NCI-H1694 treated with DMSO at 0.1 percent for 48 hours (cell line): ENCODE measurements at regions not wholly inside any gene's neighbourhood (a gene's known extent, or its start where the extent isn't known, plus 50 kb on each side); places are given as distances from the start of the nearest gene placed in this dataset.
A peak's percentile ranks its signal among the peaks of the same experiment; 100 is the strongest.

ENCODE experiments used
- DNase-seq: peaks from one replicate; lab custom pipeline; 2025; lab: John Stamatoyannopoulos, UW

GRCh38 chr4:11628093-11628725 lies 199.5 kb upstream of the HS3ST1 start:
- DNase-seq: no peak

DNA sequence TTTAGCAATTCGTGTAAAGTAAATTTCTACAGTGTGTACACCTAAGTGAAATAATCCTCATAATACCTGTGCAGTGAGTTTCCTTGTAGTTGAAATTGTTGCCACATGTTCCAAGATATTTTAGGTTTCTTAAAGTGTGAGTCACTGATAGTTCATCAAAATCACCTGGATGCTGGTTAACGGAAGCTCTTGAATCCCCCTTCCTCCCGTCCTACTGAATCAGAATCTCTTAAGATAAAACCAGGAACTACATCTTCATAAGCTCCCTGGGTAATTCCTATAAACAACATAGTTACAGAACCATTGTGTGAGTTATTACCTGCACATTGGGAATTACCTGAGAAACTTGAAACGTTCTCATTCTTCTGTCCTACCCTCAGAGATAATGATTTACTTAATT lies 197.4 kb upstream of the HS3ST1 start:
- no peak for DNase-seq

DNA sequence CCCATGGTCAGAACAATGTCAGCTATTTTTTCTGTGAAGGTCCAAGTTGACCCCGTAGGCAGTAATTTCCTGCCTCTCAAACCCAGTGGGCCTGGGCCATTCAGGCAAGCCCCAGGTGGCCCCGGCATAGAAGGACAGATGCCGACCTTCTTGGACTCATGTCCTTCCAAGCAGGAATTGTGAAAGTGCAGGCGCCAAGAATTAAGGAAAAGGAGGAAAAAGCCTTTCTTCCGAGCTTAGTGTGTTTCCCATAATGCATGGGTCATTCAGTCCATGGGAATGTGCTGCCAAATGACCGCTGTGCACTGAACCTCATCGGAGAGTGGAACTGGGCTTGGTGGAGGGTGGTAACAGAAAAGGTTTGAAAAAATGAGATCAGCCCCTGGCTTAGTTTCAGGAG lies 196.5 kb upstream of the HS3ST1 start:
- no peak for DNase-seq

- no peak for DNase-seq
These were observed 195.7 kb upstream of the HS3ST1 start for GRCh38 chr4:11624370-11624769.

DNA sequence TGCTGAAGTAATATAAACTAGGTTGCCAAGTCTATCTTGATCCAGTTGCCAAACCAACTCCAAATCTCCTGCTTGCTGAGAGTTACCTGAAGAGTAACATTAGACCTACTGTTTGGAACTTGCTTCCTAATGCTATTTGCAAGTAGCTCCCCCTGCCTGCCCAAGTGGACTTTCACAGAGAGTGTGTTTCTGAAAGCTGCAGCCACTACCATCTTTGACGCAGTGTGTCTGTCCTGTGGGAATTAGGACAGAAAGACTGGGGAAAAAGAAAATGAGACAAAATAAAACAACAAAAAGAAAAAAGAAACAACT lies 195.0 kb upstream of the HS3ST1 start:
- DNase-seq: no peak

DNA sequence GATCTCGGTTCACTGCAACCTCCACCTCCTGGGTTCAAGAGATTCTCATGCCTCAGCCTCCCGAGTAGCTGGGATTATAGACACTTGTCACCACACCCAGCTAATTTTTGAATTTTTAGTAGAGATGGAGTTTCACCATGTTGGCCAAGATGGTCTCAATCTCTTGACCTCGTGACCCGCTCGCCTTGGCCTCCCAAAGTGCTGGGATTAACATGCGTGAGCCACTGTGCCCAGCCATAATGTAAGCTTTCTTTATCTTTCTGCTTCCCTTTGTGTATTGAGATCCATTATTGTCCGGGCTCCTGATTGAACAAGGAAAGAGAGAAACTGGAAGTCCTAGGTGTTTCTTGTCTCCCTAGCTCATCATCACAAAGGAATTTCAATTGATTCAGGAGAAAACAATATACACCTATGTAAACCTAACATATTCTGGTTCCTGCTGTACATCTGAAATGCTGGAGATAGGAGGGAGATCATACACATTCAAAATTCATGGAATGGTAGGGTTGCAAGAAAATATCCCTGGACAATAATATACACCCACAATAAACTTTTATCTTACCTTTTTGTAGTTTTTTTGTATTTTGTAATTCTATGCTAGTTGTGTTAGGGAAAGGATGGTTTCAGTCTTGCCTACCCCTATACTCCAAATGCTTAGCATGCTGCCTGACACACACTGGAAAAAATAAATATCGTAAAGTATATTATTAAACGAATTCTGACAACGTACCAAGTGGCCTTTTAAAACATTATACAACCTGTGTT lies 194.4 kb upstream of the HS3ST1 start:
- DNase-seq: no peak

DNA sequence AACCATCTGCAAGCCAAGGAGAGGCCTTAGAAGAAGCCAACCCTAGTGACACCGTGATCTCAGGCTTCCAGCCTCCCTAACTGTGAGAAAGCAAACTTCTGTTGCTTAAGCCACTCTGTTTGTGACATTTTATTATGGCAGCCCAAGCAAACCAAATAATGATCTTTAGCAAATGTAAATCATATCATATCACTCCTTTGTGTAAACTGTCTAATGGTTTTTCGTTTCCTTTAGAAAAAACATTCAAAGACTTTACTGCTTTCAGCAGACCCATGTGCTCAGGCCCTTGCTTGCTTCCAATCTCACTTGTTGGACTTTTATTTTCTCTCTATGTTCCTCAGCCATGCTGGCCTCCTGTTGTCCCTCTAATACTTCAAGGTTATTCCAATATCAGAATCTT lies 192.2 kb upstream of the HS3ST1 start:
- DNase-seq: no peak

GRCh38 chr4:11618666-11619282 lies 190.1 kb upstream of the HS3ST1 start:
- no peak for DNase-seq

DNA sequence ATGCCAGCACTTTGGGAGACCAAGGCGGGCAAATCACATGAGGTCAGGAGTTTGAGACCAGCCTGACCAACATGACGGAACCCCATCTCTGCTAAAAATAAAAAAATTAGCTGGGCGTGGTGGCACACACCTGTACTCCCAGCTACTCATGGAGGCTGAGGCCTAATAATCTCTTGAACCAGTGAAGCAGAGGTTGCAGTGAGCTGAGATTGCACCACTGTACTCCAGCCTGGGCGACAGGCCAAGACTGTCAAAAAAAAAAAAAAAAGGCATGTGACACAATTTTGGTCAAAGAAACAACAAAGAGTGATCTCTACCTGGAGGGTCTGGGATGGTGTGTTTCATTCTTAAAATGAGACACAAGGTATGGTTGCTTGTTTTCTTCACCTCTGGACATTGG lies 188.2 kb upstream of the HS3ST1 start:
- DNase-seq: no peak

DNA sequence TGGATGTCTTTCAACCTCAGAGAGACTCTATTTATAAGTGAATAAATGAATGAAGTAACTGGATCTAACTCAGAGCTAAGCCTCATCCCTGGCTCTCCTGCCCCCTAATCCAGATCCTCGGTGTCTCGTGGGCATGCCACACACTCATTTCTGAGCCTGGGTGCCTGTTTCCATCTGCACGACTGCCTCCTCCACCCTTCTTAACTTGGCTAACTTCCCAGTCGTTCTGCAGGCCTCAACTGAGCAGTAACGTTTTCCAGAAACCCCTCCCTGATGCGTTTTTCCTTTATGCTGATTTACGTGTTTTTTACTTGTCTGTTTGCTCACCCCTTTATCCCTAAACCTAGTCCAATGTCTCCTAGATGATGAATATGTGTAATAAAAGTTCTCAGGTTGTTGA lies 186.9 kb upstream of the HS3ST1 start:
- DNase-seq: peak; percentile 35

DNA sequence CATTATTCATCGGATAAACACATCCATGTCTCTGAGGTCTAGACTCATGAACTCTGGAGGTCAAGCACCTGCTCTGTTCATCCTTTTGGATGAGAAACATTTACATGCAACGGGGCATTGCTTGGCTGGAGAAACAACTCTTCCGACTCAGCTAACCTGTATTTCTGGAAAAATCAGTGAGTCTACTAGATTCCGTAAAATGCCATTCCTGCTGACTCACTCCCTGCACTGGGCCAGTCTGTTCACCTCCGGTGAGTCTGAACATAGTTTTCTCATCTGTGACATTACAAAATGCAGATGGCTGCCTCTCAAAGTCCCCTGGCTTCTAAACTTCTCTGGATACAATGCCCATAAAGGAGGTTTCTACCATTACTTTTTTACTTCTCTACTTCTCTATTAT lies 185.7 kb upstream of the HS3ST1 start:
- no peak for DNase-seq

GRCh38 chr4:11611868-11612267 lies 183.2 kb upstream of the HS3ST1 start:
- no peak for DNase-seq

DNA sequence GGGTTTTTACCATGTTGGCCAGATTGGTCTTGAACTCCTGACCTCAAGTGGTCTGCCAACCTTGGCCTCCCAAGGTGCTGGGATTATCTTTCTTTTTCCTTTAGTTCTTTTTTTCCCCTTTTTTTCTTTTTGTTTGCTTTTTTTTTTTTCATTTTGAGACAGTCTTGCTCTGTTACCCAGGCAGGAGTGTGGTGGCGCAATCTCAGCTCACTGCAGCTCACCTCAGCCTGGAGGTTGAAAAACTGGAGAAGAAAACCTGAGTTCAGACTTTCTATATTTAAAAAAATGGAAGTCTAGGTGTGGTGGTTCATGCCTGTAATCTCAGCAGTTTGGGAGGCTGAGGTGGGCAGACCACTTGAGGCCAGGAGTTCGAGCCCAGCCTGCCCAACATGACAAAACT lies 181.1 kb upstream of the HS3ST1 start:
- no peak for DNase-seq

DNA sequence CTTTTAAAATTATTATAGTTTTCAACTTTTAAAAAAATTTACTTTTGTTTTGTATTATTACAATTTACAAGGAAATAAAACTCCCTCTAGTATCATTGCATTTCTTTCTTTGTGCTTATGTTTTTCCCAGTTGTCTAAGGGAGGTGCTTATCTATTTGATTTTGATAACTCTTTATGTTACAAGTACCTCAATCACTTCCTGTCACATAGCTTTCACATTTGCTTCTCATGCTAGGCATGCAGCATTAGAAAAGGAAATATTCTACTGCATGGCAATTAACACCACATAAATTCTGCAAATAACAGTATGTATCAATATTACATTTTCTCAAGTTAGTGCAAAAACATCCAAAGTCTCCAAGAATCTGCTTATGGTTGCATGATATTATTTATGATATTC lies 180.3 kb upstream of the HS3ST1 start:
- DNase-seq: no peak

GRCh38 chr4:11606078-11606477 lies 177.4 kb upstream of the HS3ST1 start:
- no peak for DNase-seq

DNA sequence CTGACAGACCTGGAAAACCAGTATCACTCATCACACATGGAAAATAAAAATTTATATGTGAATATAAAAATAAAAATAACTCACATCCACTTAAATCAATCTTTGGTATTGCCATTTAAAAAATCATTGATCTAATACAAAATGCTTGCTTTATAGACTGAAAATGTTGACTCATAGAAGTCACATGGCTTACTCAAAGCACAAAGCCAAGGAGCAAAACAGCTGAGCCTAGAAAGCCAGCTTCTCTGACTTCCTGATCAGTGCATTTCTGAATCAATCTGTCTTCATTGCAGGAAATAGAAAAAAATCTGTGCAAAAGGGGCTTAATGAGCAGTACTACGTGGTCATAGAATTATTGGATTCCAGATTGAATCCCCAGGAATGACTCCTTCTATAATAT lies 176.9 kb upstream of the HS3ST1 start:
- no peak for DNase-seq

DNA sequence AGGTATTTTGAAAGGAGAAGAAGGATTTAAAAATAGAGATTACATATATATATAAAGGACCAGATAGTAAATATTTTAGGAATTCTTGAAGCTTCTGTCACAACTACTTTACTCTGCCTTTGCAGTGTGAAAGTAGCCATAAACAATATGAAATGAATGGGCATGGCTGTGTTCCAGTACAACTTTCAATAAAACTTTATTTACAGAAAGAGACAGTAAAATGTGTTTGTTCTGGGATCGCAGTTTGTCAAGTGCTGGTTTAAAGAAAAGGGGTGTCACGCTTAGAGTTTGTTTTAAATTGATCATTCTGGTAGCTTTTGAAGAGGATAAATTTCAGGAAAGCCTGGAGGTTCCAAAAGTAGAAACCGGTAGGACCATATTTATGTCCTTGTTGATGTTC lies 176.1 kb upstream of the HS3ST1 start:
- DNase-seq: no peak

GRCh38 chr4:11603591-11604194 lies 175.0 kb upstream of the HS3ST1 start:
- no peak for DNase-seq

- DNase-seq: no peak
These were observed 174.1 kb upstream of the HS3ST1 start for GRCh38 chr4:11602606-11603340.

DNA sequence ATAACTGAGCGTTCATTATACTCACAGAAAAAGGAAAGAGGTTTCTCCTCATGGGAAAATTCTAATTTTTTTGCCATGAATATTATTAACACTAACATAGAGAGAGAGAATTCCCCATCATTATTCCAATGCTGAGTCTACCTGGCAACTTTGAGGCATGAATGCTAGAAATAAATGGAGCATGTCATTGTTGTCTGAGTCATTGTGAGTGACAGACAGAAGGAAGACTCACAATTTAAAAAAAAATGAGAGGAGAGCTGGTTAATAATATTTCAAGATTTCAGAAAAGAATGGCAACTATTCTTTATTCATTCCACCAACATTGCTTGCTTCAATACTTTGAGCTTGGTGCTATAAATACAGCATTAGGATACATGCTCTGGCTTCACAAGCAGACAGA lies 170.4 kb upstream of the HS3ST1 start:
- DNase-seq: no peak

GRCh38 chr4:11598591-11598990 lies 169.9 kb upstream of the HS3ST1 start:
- no peak for DNase-seq

GRCh38 chr4:11597506-11597905 lies 168.8 kb upstream of the HS3ST1 start:
- DNase-seq: no peak

GRCh38 chr4:11596989-11597388 lies 168.3 kb upstream of the HS3ST1 start:
- DNase-seq: no peak
